Left lung (tissue), 4 donors: ENCODE measurements at regions not wholly inside any gene's neighbourhood (a gene's known extent, or its start where the extent isn't known, plus 50 kb on each side); places are given as distances from the start of the nearest gene placed in this dataset.

Experiments used
- ATAC-seq: fragments of 200-7000 bp; cut with Tn5 transposase; one replicate; pipeline ENCODE4 v1.9.1; 2020; ENCODE audit warnings: moderate library complexity
- DNase-seq, 4 donors: peaks; one replicate each; pipeline ENCODE4 v3.0.0-alpha.2; 2013 to 2020
- H3K27ac ChIP-seq, 2 donors: fragments of 200-600 bp; sonication (generic) in 1 of 2; one replicate each; pipeline versions ENCODE4 v1.5.0 to v1.8.0; 2020 to 2021
- H3K27me3 ChIP-seq, 2 donors: fragments of 200-600 bp; sonication (generic) in 1 of 2; one replicate each; pipeline versions ENCODE4 v1.5.0 to v1.8.0; 2020 to 2021
- H3K36me3 ChIP-seq, 2 donors: fragments of 200-600 bp; sonication (generic) in 1 of 2; one replicate each; pipeline versions ENCODE4 v1.5.0 to v1.8.0; 2020 to 2021
- H3K4me1 ChIP-seq, 2 donors: fragments of 200-600 bp; one replicate each; pipeline ENCODE4 v1.8.0; 2021
- H3K4me3 ChIP-seq, 2 donors: fragments of 200-600 bp; sonication (generic) in 1 of 2; one replicate each; pipeline versions ENCODE4 v1.5.0 to v1.8.0; 2020 to 2021; ENCODE audit warnings: mild to moderate bottlenecking in 1 of 2
- H3K9me3 ChIP-seq, 2 donors: fragments of 200-600 bp; sonication (generic) in 1 of 2; one replicate each; pipeline versions ENCODE4 v1.5.0 to v1.8.0; 2020 to 2021
- intact Hi-C, 2 donors: fragments of 100-400 bp; cut with DNase I; formaldehyde crosslinking; loops; one replicate each; pipeline versions ENCODE4 v1.11.2 to v1.14.2; 2022
- TF ChIP-seq, protein P1 (sequence below), 2 donors: fragments of 200-600 bp; sonication (generic) in 1 of 2; IDR thresholded peaks; one replicate each; pipeline versions ENCODE4 v1.5.0 to v1.8.0; 2021; ENCODE audit warnings: antibody characterized with exemption in 2 of 2
- donor health status: DM: no; HTN: yes; CAD: no.
- donor health status: DM: no; HTN: no; CAD: no.

DNA sequence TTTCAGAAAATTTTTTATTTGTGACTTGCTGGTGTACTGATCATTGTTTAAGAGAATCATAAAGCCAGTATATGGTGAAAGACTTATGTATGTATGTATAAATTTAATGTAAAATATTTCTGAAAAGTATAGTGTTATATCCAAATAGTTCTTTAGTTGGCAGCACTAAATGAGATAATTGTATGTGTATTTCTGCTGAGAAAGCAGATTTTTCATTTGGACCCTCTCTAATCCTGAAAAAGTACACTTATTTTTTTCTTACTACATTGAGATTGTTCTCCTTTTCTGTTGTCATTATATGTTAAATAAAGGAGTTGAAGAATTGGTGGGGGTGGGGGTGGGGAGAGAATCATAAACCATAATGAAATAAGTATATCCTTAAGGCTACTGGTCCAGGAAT, 324.9 kb upstream of the SUCLG2 start:
- TF ChIP-seq, protein P1, sequence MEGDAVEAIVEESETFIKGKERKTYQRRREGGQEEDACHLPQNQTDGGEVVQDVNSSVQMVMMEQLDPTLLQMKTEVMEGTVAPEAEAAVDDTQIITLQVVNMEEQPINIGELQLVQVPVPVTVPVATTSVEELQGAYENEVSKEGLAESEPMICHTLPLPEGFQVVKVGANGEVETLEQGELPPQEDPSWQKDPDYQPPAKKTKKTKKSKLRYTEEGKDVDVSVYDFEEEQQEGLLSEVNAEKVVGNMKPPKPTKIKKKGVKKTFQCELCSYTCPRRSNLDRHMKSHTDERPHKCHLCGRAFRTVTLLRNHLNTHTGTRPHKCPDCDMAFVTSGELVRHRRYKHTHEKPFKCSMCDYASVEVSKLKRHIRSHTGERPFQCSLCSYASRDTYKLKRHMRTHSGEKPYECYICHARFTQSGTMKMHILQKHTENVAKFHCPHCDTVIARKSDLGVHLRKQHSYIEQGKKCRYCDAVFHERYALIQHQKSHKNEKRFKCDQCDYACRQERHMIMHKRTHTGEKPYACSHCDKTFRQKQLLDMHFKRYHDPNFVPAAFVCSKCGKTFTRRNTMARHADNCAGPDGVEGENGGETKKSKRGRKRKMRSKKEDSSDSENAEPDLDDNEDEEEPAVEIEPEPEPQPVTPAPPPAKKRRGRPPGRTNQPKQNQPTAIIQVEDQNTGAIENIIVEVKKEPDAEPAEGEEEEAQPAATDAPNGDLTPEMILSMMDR (IDR thresholded peaks at IDR 0.05) = no peak

DNA sequence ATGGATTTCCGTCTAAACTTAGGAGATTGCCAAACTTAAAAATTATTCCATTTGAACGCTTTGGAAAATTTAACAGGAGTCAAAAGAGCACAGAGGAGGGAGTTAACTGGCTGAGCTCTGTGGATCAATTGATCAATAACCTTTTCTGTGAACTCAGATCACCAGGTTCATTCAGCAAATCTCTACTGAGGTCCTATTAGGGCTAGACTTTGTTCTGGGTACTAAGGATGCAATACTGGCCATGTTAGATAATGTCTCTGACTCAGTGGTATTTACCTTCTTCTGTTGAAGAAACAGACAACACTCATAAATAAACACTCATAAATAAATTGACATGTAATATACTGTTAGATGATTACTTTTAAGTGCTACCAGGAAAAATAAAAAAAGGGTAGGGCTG, 323.4 kb upstream of the SUCLG2 start:
- Histone ChIP-seq H3K27ac (no peak overlapping the region), H3K27me3 (no peaks in the 10 kb centered on the region), H3K4me3 (no peak overlapping the region), H3K4me1 (no peaks in the 10 kb centered on the region), H3K9me3 (no peaks in the 10 kb centered on the region), H3K36me3 (no peaks in the 10 kb centered on the region)
- TF ChIP-seq, protein P1 (IDR thresholded peaks at IDR 0.05) = no peak
- no peak for DNase-seq
- intact Hi-C loops = no loop called here
- ATAC-seq = no peak

More for the DNA sequence above, 324.9 kb upstream of the SUCLG2 start:
- Histone ChIP-seq H3K27me3 (no peaks in the 10 kb centered on the region), H3K36me3 (no peaks in the 10 kb centered on the region), H3K27ac (no peak overlapping the region), H3K4me1 (no peaks in the 10 kb centered on the region), H3K9me3 (no peaks in the 10 kb centered on the region), H3K4me3 (no peak overlapping the region)
- ATAC-seq = no peak
- intact Hi-C loops = no loop called here
- no peak for DNase-seq

DNA sequence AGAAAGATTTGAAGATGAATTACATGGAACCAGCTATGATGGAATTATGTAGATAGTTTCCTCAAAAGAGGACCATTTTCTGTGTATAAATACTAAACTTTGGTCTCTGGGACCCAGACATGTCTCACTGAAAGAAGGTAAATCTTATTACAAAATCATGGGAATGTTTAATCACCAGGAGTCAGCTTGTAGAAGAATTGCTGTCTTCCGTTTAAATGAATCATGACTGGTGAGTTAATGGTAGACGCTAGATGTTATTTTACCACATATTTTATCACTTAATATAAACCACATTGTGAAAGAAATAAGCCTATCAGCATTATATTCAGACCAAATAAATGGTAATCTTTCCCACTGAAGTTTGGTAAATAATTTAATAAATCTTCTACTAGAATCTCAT, 322.3 kb upstream of the SUCLG2 start:
- no peaks in the 10 kb centered on the region for H3K4me1 ChIP-seq
- TF ChIP-seq, protein P1 (IDR thresholded peaks at IDR 0.05) = no peak
- H3K9me3 ChIP-seq = no peaks in the 10 kb centered on the region
- intact Hi-C loops = no loop called here
- H3K36me3 ChIP-seq = no peaks in the 10 kb centered on the region
- ATAC-seq = no peak
- no peak overlapping the region for H3K4me3 ChIP-seq
- DNase-seq = no peak
- no peak overlapping the region for H3K27ac ChIP-seq
- no peaks in the 10 kb centered on the region for H3K27me3 ChIP-seq

DNA sequence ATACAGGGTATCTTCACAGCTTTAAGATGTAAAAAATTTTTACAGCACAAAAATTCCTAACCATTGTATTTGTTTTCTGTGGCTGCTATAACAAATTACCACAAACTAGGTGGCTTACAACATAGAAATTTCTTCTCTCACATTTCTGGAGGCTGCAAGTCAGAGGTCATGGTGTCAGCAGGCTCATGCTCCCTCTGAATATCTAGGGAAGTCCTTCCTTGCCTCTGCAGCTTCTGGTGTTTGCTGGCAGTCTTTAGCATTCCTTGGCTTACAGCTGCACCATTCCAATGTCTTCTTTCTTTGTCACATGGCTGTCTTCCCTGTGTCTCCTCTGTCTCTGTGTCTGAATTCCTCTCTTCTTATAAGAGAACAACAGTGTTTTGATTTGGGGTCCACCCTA, 310.2 kb upstream of the SUCLG2 start:
- DNase-seq = no peak
- ATAC-seq = no peak
- intact Hi-C loops = no loop called here
- TF ChIP-seq, protein P1 (IDR thresholded peaks at IDR 0.05) = no peak
- H3K4me1 ChIP-seq = no peaks in the 10 kb centered on the region
- H3K9me3 ChIP-seq = peaks cover 0 to 15% of the 10 kb centered on the region in 2 donors
- H3K27me3 ChIP-seq = no peaks in the 10 kb centered on the region
- H3K27ac ChIP-seq = no peak overlapping the region
- H3K36me3 ChIP-seq = no peaks in the 10 kb centered on the region
- H3K4me3 ChIP-seq = no peak overlapping the region

DNA sequence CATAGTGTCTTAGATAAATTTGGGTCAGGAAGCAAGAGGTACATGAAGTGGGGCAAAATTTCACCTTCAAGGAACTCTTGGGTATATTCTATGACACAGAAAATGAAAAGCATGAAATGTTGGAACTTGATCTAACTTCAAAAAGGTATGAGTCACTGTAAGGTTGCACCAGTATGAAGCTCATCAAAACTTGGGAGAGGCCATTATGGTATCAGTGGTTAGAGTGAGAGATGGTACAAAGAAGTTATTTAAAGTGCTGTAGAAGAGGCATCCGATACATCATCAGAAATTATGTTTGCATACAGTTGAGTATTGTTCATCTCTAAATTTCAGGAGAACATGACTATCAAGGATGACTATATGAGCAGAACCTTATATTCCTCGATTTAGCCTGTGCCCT, 302.9 kb upstream of the SUCLG2 start:
- no peak for ATAC-seq
- no peak for DNase-seq
- Histone ChIP-seq H3K36me3 (no peaks in the 10 kb centered on the region), H3K4me3 (no peak overlapping the region), H3K27me3 (no peaks in the 10 kb centered on the region), H3K9me3 (peaks cover 0 to 38% of the 10 kb centered on the region in 2 donors), H3K4me1 (no peaks in the 10 kb centered on the region), H3K27ac (no peak overlapping the region)
- intact Hi-C loops = no loop called here
- TF ChIP-seq, protein P1 (IDR thresholded peaks at IDR 0.05) = no peak
